ENCODE measurements at regions not wholly inside any gene's neighbourhood (a gene's known extent, or its start where the extent isn't known, plus 50 kb on each side); places are given as distances from the start of the nearest gene placed in this dataset.

GRCh38 chr7:153070141-153070540 is 310.6 kb downstream of the ACTR3B start:
- TF ChIP-seq YY1 (IDR thresholded peaks at IDR 0.05; ENCODE audit: insufficient read depth, insufficient read length) (no peak), ZNF274 (IDR thresholded peaks at IDR 0.05; ENCODE audit: low read depth, low read length) (no peak), SUZ12 (IDR thresholded peaks at IDR 0.05; ENCODE audit: extremely low read depth, insufficient read depth, insufficient read length) (no peak)

Data from NT2/D1 (cell line).